Upper lobe of right lung (tissue), 1 donor: ENCODE measurements at regions not wholly inside any gene's neighbourhood (a gene's known extent, or its start where the extent isn't known, plus 50 kb on each side); places are given as distances from the start of the nearest gene placed in this dataset.

ENCODE experiments used
- ATAC-seq: fragments of 200-7000 bp; cut with Tn5 transposase; one replicate; pipeline ENCODE4 v1.9.1; 2020; ENCODE audit warnings: mild to moderate bottlenecking, moderate library complexity
- DNase-seq: peaks from one replicate; pipeline ENCODE4 v3.0.0-alpha.2; 2020
- H3K27ac ChIP-seq: fragments of 200-600 bp; one replicate; pipeline ENCODE4 v1.8.0; 2022
- H3K27me3 ChIP-seq: fragments of 200-600 bp; one replicate; pipeline ENCODE4 v1.8.0; 2022; ENCODE audit warnings: mild to moderate bottlenecking
- H3K36me3 ChIP-seq: fragments of 200-600 bp; one replicate; pipeline ENCODE4 v1.8.0; 2022
- H3K4me1 ChIP-seq: fragments of 200-600 bp; one replicate; pipeline ENCODE4 v1.8.0; 2022
- H3K4me3 ChIP-seq: fragments of 200-600 bp; one replicate; pipeline ENCODE4 v1.8.0; 2022; ENCODE audit warnings: mild to moderate bottlenecking
- H3K9me3 ChIP-seq: fragments of 200-600 bp; one replicate; pipeline ENCODE4 v1.8.0; 2022
- intact Hi-C: fragments of 100-400 bp; cut with DNase I; formaldehyde crosslinking; loops from one replicate; pipeline ENCODE4 v1.11.0; 2022
- TF ChIP-seq, protein P1 (sequence below): fragments of 200-600 bp; IDR thresholded peaks from one replicate; pipeline ENCODE4 v1.8.0; 2022; ENCODE audit warnings: antibody characterized with exemption
- donor health status: DM: no; HTN: yes; CAD: no; lungs with severe emphysema.

- ATAC-seq: no peak
- TF ChIP-seq, protein P1, sequence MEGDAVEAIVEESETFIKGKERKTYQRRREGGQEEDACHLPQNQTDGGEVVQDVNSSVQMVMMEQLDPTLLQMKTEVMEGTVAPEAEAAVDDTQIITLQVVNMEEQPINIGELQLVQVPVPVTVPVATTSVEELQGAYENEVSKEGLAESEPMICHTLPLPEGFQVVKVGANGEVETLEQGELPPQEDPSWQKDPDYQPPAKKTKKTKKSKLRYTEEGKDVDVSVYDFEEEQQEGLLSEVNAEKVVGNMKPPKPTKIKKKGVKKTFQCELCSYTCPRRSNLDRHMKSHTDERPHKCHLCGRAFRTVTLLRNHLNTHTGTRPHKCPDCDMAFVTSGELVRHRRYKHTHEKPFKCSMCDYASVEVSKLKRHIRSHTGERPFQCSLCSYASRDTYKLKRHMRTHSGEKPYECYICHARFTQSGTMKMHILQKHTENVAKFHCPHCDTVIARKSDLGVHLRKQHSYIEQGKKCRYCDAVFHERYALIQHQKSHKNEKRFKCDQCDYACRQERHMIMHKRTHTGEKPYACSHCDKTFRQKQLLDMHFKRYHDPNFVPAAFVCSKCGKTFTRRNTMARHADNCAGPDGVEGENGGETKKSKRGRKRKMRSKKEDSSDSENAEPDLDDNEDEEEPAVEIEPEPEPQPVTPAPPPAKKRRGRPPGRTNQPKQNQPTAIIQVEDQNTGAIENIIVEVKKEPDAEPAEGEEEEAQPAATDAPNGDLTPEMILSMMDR: no peak
- Histone ChIP-seq H3K9me3 (no peaks in the 10 kb centered on the region), H3K27ac (no peak overlapping the region), H3K4me1 (no peaks in the 10 kb centered on the region), H3K27me3 (no peaks in the 10 kb centered on the region), H3K4me3 (no peak overlapping the region), H3K36me3 (no peaks in the 10 kb centered on the region)
- intact Hi-C loops: no loop called here
- no peak for DNase-seq
These were observed 294.9 kb upstream of the ATP5MC3 start for GRCh38 chr2:175476374-175476773.

GRCh38 chr2:175475130-175475529 is 293.6 kb upstream of the ATP5MC3 start:
- H3K36me3 ChIP-seq: no peaks in the 10 kb centered on the region
- intact Hi-C loops: no loop called here
- ATAC-seq (no peak), DNase-seq (no peak)
- H3K4me3 ChIP-seq: no peak overlapping the region
- no peaks in the 10 kb centered on the region for H3K9me3 ChIP-seq
- no peak overlapping the region for H3K27ac ChIP-seq
- no peaks in the 10 kb centered on the region for H3K27me3 ChIP-seq
- TF ChIP-seq, protein P1: no peak
- H3K4me1 ChIP-seq: no peaks in the 10 kb centered on the region

GRCh38 chr2:175468431-175469098 is 287.1 kb upstream of the ATP5MC3 start:
- ATAC-seq (no peak), DNase-seq (no peak)
- no peaks in the 10 kb centered on the region for H3K27me3 ChIP-seq
- TF ChIP-seq, protein P1: no peak
- H3K36me3 ChIP-seq: no peaks in the 10 kb centered on the region
- H3K4me3 ChIP-seq: no peak overlapping the region
- intact Hi-C loops: no loop called here
- H3K9me3 ChIP-seq: no peaks in the 10 kb centered on the region
- H3K4me1 ChIP-seq: no peaks in the 10 kb centered on the region
- no peak overlapping the region for H3K27ac ChIP-seq

DNA sequence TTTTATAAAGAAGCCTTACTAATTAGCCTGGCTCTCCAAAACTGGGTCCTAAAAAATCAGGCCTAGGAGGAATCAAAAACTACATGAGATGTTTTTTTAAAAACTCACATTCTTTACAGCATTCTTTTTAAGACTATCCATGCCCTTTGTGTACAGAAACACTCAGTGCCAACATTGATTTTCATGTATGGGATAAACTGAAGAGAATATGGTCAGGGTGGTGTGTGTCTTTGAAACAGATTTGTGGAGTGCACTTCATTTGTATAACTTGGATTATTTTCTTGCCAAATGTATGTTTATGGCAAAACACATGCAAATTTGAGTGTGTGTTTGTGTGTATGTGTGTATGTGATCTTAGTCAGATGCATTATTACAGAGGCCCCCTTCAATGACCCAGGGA is 283.6 kb upstream of the ATP5MC3 start:
- Histone ChIP-seq H3K27ac (no peak overlapping the region), H3K4me3 (no peak overlapping the region), H3K36me3 (no peaks in the 10 kb centered on the region), H3K9me3 (no peaks in the 10 kb centered on the region), H3K4me1 (no peaks in the 10 kb centered on the region), H3K27me3 (no peaks in the 10 kb centered on the region)
- intact Hi-C loops: no loop called here
- TF ChIP-seq, protein P1: no peak
- DNase-seq (no peak), ATAC-seq (no peak)

GRCh38 chr2:175464311-175464670 is 282.8 kb upstream of the ATP5MC3 start:
- no peaks in the 10 kb centered on the region for H3K27me3 ChIP-seq
- no peak overlapping the region for H3K27ac ChIP-seq
- no peaks in the 10 kb centered on the region for H3K4me1 ChIP-seq
- DNase-seq: no peak
- intact Hi-C loops: no loop called here
- TF ChIP-seq, protein P1: no peak
- H3K4me3 ChIP-seq: no peak overlapping the region
- no peak for ATAC-seq
- H3K36me3 ChIP-seq: no peaks in the 10 kb centered on the region
- H3K9me3 ChIP-seq: no peaks in the 10 kb centered on the region
